HepG2 (cell line): ENCODE measurements at regions not wholly inside any gene's neighbourhood (a gene's known extent, or its start where the extent isn't known, plus 50 kb on each side); places are given as distances from the start of the nearest gene placed in this dataset.

Source experiments
- ATAC-seq: fragments of 200-7000 bp; cut with Tn5 transposase; 3 replicates; pipeline ENCODE4 v1.9.1; 2020; ENCODE audit warnings: mild to moderate bottlenecking, moderate library complexity
- BruUV-seq: library from RNA; stranded (reverse); fragments of 400-500 nt; replicated peaks from 2 replicates; lab custom pipeline; 2021; lab: Mats Ljungman, UMichigan
- CTCF ChIA-PET: fragments of 300-600 bp; formaldehyde crosslinking; extraction: SDS; loops from one replicate; lab custom pipeline; 2021; ENCODE audit warnings: low total read pairs, inconsistent platforms, low intra/inter-chr PET ratio; lab: Yijun Ruan, JAX
- POLR2A ChIA-PET: fragments of 350-600 bp; sonication (Branson Sonifier 250); formaldehyde crosslinking; loops from one replicate; lab custom pipeline; 2020; ENCODE audit warnings: antibody characterized with exemption, inconsistent platforms; lab: Yijun Ruan, JAX
- DNase-seq: peaks from one replicate; pipeline ENCODE4 v3.0.0-alpha.2; 2015; ENCODE audit warnings: low spot score
- FAIRE-seq: peaks from 3 replicates; lab custom pipeline; 2011; peaks lifted over from hg19 to GRCh38; lab: Jason Lieb, UNC
- H2AFZ ChIP-seq: one replicate; pipeline ENCODE4 v1.6.1; 2011; ENCODE audit warnings: low read length, inconsistent platforms
- H3K27ac ChIP-seq: fragments of 300-600 bp; 3 replicates; pipeline ENCODE4 v1.8.0; 2011; ENCODE audit warnings: mixed run types, mild to moderate bottlenecking, mixed read lengths, low read length, inconsistent platforms; ENCODE audit not compliant: insufficient read depth; ENCODE audit errors: extremely low read length
- H3K27me3 ChIP-seq, 2 experiments: fragments of 200-600 bp in 1 of 2; 2 replicates in 1 of 2; 3 replicates in 1 of 2; pipeline versions ENCODE4 v1.6.0 to v1.8.0; 2011; ENCODE audit warnings: low read length in 2 of 2, mild to moderate bottlenecking in 2 of 2, moderate library complexity in 2 of 2, inconsistent platforms in 1 of 2; ENCODE audit not compliant: insufficient read depth in 2 of 2, control insufficient read depth in 1 of 2
- H3K36me3 ChIP-seq, 2 experiments: fragments of 200-600 bp in 1 of 2; replicated peaks in 1 of 2; 2 replicates in 1 of 2; 3 replicates in 1 of 2; pipeline versions ENCODE4 v1.5.1 to v1.8.0; 2011; ENCODE audit warnings: low read length in 2 of 2, inconsistent platforms in 1 of 2; ENCODE audit not compliant: insufficient read depth in 2 of 2, control insufficient read depth in 1 of 2
- H3K4me1 ChIP-seq: 2 replicates; pipeline ENCODE4 v1.5.1; 2012; ENCODE audit warnings: low read length, inconsistent platforms; ENCODE audit not compliant: insufficient read depth
- H3K4me2 ChIP-seq: 2 replicates; pipeline ENCODE4 v1.6.0; 2011; ENCODE audit warnings: low read depth, low read length, inconsistent platforms
- H3K4me3 ChIP-seq, 3 experiments: fragments of 200-600 bp in 1 of 3; sonication (generic), shearing (Covaris generic) in 1 of 3; replicated peaks in 1 of 3; 2 replicates each; pipeline ENCODE4 v1.5.1; 2011 to 2016; ENCODE audit warnings: low read length in 3 of 3, inconsistent platforms in 2 of 3, low read depth in 2 of 3, mild to moderate bottlenecking in 2 of 3, control low read depth in 1 of 3, mixed read lengths in 1 of 3; ENCODE audit not compliant: insufficient read depth in 1 of 3
- H3K79me2 ChIP-seq: one replicate; pipeline ENCODE4 v1.6.1; 2011; ENCODE audit warnings: low read length, inconsistent platforms; ENCODE audit not compliant: insufficient read depth
- H3K9ac ChIP-seq: 2 replicates; pipeline ENCODE4 v1.6.0; 2011; ENCODE audit warnings: mild to moderate bottlenecking, low read depth, low read length, inconsistent platforms; ENCODE audit not compliant: insufficient read depth
- H3K9me3 ChIP-seq: 2 replicates; pipeline ENCODE4 v1.5.1; 2012; ENCODE audit warnings: mild to moderate bottlenecking, low read length
- H4K20me1 ChIP-seq: 2 replicates; pipeline ENCODE4 v1.6.0; 2011; ENCODE audit warnings: inconsistent platforms, mild to moderate bottlenecking, low read length, moderate library complexity; ENCODE audit not compliant: insufficient read depth
- AHDC1 ChIP-seq: sonication (generic); formaldehyde crosslinking; IDR thresholded peaks from 2 replicates; pipeline ENCODE4 v1.5.1; 2020; ENCODE audit warnings: mild to moderate bottlenecking, missing genetic modification reagents, borderline replicate concordance
- HES4 ChIP-seq: sonication (generic); formaldehyde crosslinking; IDR thresholded peaks from 2 replicates; pipeline ENCODE4 v1.9.0; 2021; ENCODE audit warnings: mild to moderate bottlenecking, missing genetic modification reagents, borderline replicate concordance
- HNRNPUL1 ChIP-seq: fragments of 200-400 bp; formaldehyde crosslinking; IDR thresholded peaks from 2 replicates; pipeline ENCODE4 v1.6.1; 2017; ENCODE audit warnings: low read depth, mild to moderate bottlenecking, low read length, moderate library complexity
- PHF5A ChIP-seq: IDR thresholded peaks from one replicate; pipeline ENCODE4 v1.6.1; 2018; ENCODE audit warnings: low read depth, missing genetic modification reagents; ENCODE audit not compliant: unreplicated experiment
- SP2 ChIP-seq: sonication (generic); formaldehyde crosslinking; IDR thresholded peaks from 2 replicates; pipeline ENCODE4 v1.5.1; 2020; ENCODE audit warnings: mild to moderate bottlenecking, missing genetic modification reagents
- SRF ChIP-seq: IDR thresholded peaks from 2 replicates; pipeline ENCODE4 v1.6.1; 2011; ENCODE audit warnings: mild to moderate bottlenecking, low read depth, low read length, moderate library complexity
- ZFP36L2 ChIP-seq: sonication (generic); formaldehyde crosslinking; IDR thresholded peaks from 2 replicates; pipeline ENCODE4 v1.4.0; 2020; ENCODE audit warnings: missing genetic modification reagents
- ZNF160 ChIP-seq: sonication (generic); formaldehyde crosslinking; IDR thresholded peaks from 2 replicates; pipeline ENCODE4 v1.8.0; 2022; ENCODE audit warnings: mild to moderate bottlenecking, inconsistent platforms, missing genetic modification reagents
- ZNF232 ChIP-seq: sonication (generic); formaldehyde crosslinking; IDR thresholded peaks from 2 replicates; pipeline ENCODE4 v1.4.0; 2020; ENCODE audit warnings: missing genetic modification reagents, borderline replicate concordance
- ZNF33B ChIP-seq: sonication (generic); formaldehyde crosslinking; IDR thresholded peaks from 2 replicates; pipeline ENCODE4 v1.5.1; 2020; ENCODE audit warnings: mild to moderate bottlenecking, missing genetic modification reagents
- ZNF557 ChIP-seq: sonication (generic); formaldehyde crosslinking; IDR thresholded peaks from 2 replicates; pipeline ENCODE4 v1.4.0; 2020; ENCODE audit warnings: missing genetic modification reagents
- ZNF576 ChIP-seq: sonication (generic); formaldehyde crosslinking; IDR thresholded peaks from 2 replicates; pipeline ENCODE4 v1.4.0; 2020; ENCODE audit warnings: mild to moderate bottlenecking, missing genetic modification reagents
- ZNF672 ChIP-seq: sonication (generic); formaldehyde crosslinking; IDR thresholded peaks from 2 replicates; pipeline ENCODE4 v1.8.1; 2022; ENCODE audit warnings: missing genetic modification reagents
- ZNF788 ChIP-seq: sonication (generic); formaldehyde crosslinking; IDR thresholded peaks from 2 replicates; pipeline ENCODE4 v1.5.0; 2020; ENCODE audit warnings: mild to moderate bottlenecking, missing genetic modification reagents, borderline replicate concordance
- ZNF83 ChIP-seq: sonication (generic); formaldehyde crosslinking; IDR thresholded peaks from 2 replicates; pipeline ENCODE4 v1.4.0; 2020; ENCODE audit warnings: missing genetic modification reagents, mild to moderate bottlenecking, borderline replicate concordance
- ZNF883 ChIP-seq: sonication (generic); formaldehyde crosslinking; IDR thresholded peaks from 2 replicates; pipeline ENCODE4 v1.5.1; 2020; ENCODE audit warnings: mild to moderate bottlenecking, missing genetic modification reagents; ENCODE audit errors: not compliant biosample characterization
- ZNF891 ChIP-seq: sonication (generic); formaldehyde crosslinking; IDR thresholded peaks from 2 replicates; pipeline ENCODE4 v1.5.0; 2020; ENCODE audit warnings: mild to moderate bottlenecking, missing genetic modification reagents
- in situ Hi-C: cut with HindIII; loops from 2 replicates; pipeline ENCODE4 v1.10.0; 2017; ENCODE audit warnings: low pct_unique_long_range_greater_than_20kb; ENCODE audit not compliant: extremely low pct_ligation_motif_present
- intact Hi-C: fragments of 100-400 bp; cut with micrococcal nuclease; formaldehyde crosslinking; loops from one replicate; pipeline ENCODE4 v1.10.0; 2022; ENCODE audit not compliant: unreplicated experiment

DNA sequence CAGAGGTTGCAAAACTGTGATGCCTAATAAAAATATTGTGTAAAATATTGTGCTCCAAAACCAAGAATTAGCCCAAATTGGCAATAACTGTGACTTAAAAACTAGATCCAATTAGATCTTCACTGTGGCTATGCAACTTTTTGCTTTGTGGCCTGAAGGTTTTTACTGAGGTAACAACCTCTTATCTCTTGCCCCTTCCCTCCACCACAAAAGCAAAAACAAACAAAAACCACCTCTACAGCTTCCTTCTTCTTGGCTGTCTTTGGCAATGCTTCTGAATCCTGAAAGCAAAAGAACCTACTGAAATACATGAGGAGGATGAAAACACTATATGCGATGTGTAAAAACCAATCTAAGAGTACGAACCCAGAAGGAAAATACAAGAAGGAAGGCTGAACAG lies 226.7 kb upstream of the MBL2 start (continued):
- no peak for TF ChIP-seq ZFP36L2 (CRISPR knock-in tag)
- TF ChIP-seq ZNF891 (CRISPR knock-in tag), result no peak
- no peak for TF ChIP-seq ZNF557 (CRISPR knock-in tag)
- no peak for TF ChIP-seq SRF
- TF ChIP-seq, all 625 proteins: peak for 0

DNA sequence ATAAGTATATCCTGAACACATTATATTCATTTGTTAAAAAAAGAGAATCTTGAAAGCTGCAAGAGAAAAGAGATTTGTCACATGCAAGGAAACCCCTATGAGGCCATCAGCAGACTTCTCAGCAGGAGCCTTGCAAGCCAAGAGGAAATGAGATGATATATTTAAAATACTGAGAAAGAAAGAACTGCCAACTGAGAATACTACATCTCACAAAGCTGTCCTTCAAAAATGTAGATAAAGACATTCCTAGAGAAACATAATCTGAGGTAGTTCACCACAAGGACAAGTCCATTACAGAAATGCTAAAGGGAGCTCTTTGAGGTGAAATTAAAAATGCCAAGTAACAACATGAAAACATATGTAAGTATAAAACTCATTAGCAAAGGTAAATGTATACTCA lies 224.4 kb upstream of the MBL2 start:
- POLR2A ChIA-PET, result no interaction called here
- Histone ChIP-seq H3K79me2 (no peaks in the 10 kb centered on the region), H3K36me3 (no peaks in the 10 kb centered on the region), H3K4me2 (no peak overlapping the region), H3K27me3 (no peaks in the 10 kb centered on the region), H3K4me1 (peaks cover 27% of the 10 kb centered on the region), H3K9me3 (peaks cover 4% of the 10 kb centered on the region; the same call in 1 of the 2 replicates), H3K4me3 (no peak overlapping the region), H4K20me1 (no peaks in the 10 kb centered on the region), H3K9ac (no peak overlapping the region), H3K27ac (no peak overlapping the region), H2AFZ (no peak overlapping the region)
- no peak for DNase-seq
- ATAC-seq, result no peak
- in situ Hi-C loops, result no loop called here
- FAIRE-seq, result no peak
- CTCF ChIA-PET, result no interaction called here
- BruUV-seq, result no TSS peak
- intact Hi-C loops, result no loop called here
- TF ChIP-seq ZFP36L2 (CRISPR knock-in tag), result no peak
- TF ChIP-seq SP2 (CRISPR knock-in tag), result no peak
- TF ChIP-seq ZNF788 (CRISPR knock-in tag), result no peak
- no peak for TF ChIP-seq ZNF83
- no peak for TF ChIP-seq ZNF672 (CRISPR knock-in tag)
- no peak for TF ChIP-seq HES4 (CRISPR knock-in tag)
- TF ChIP-seq ZNF883 (CRISPR knock-in tag), result no peak
- TF ChIP-seq AHDC1, result no peak
- TF ChIP-seq PHF5A (CRISPR knock-in tag), result no peak
- TF ChIP-seq ZNF576 (CRISPR knock-in tag), result no peak
- no peak for TF ChIP-seq HNRNPUL1
- TF ChIP-seq ZNF232 (CRISPR knock-in tag), result no peak
- no peak for TF ChIP-seq ZNF33B
- TF ChIP-seq ZNF160 (CRISPR knock-in tag), result no peak
